CD4-positive, alpha-beta memory T cell (primary cell): ENCODE measurements at regions not wholly inside any gene's neighbourhood (a gene's known extent, or its start where the extent isn't known, plus 50 kb on each side); places are given as distances from the start of the nearest gene placed in this dataset.

Experiments
- CTCF ChIA-PET: fragments of 350-600 bp; sonication (Branson Sonifier 250); formaldehyde crosslinking; loops from one replicate; lab custom pipeline; 2021; ENCODE audit warnings: inconsistent platforms; ENCODE audit not compliant: partially characterized antibody; lab: Charles Lee
- POLR2A ChIA-PET: fragments of 350-600 bp; sonication (Branson Sonifier 250); formaldehyde crosslinking; loops from one replicate; lab custom pipeline; 2021; ENCODE audit not compliant: partially characterized antibody; lab: Charles Lee
- DNase-seq, 5 donors: peaks; one replicate each; pipeline versions ENCODE4 v3.0.0 to v3.0.0-alpha.2; 2020 to 2022; ENCODE audit warnings: mixed read lengths in 1 of 5
- H3K27ac ChIP-seq: one replicate; pipeline ENCODE4 v1.7.0; 2013; ENCODE audit warnings: low read depth, low read length
- H3K27me3 ChIP-seq: 2 replicates; pipeline ENCODE4 v1.7.0; 2013; ENCODE audit warnings: mild to moderate bottlenecking, low read length, moderate library complexity; ENCODE audit not compliant: insufficient read depth
- H3K36me3 ChIP-seq: 2 replicates; pipeline ENCODE4 v1.7.0; 2013; ENCODE audit warnings: mild to moderate bottlenecking, low read length, moderate library complexity; ENCODE audit not compliant: insufficient read depth
- H3K4me1 ChIP-seq: 2 replicates; pipeline ENCODE4 v1.7.0; 2013; ENCODE audit warnings: mild to moderate bottlenecking, low read length, moderate library complexity; ENCODE audit not compliant: insufficient read depth
- H3K4me3 ChIP-seq, 2 donors: one replicate each; pipeline ENCODE4 v1.7.0; 2013; ENCODE audit warnings: low read length in 2 of 2, mild to moderate bottlenecking in 1 of 2
- H3K9me3 ChIP-seq, 2 donors: one replicate each; pipeline ENCODE4 v1.7.0; 2013; ENCODE audit warnings: low read length in 2 of 2, control low read depth in 1 of 2; ENCODE audit not compliant: control insufficient read depth in 1 of 2
- H3K27ac Mint-ChIP-seq, 7 donors: one replicate each; pipeline ENCODE4 v1.8.0; 2020 to 2021; ENCODE audit warnings: mixed read lengths in 7 of 7, mild to moderate bottlenecking in 6 of 7, inconsistent platforms in 3 of 7, moderate library complexity in 3 of 7
- H3K27me3 Mint-ChIP-seq, 2 donors: one replicate each; pipeline ENCODE4 v1.8.0; 2020 to 2021; ENCODE audit warnings: mixed read lengths in 2 of 2
- H3K36me3 Mint-ChIP-seq, 2 donors: one replicate each; pipeline ENCODE4 v1.8.0; 2020 to 2021; ENCODE audit warnings: mixed read lengths in 2 of 2, inconsistent platforms in 1 of 2, mild to moderate bottlenecking in 1 of 2
- H3K4me1 Mint-ChIP-seq, 4 donors: one replicate each; pipeline ENCODE4 v1.8.0; 2020 to 2021; ENCODE audit warnings: mixed read lengths in 4 of 4, mild to moderate bottlenecking in 1 of 4
- H3K4me3 Mint-ChIP-seq, 8 donors: one replicate each; pipeline ENCODE4 v1.8.0; 2020 to 2021; ENCODE audit warnings: mixed read lengths in 8 of 8, mild to moderate bottlenecking in 7 of 8, moderate library complexity in 6 of 8, inconsistent platforms in 3 of 8
- H3K9me3 Mint-ChIP-seq, 8 donors: one replicate each; pipeline ENCODE4 v1.8.0; 2020 to 2021; ENCODE audit warnings: mixed read lengths in 8 of 8, mild to moderate bottlenecking in 5 of 8, inconsistent platforms in 3 of 8, moderate library complexity in 1 of 8
- intact Hi-C: fragments of 100-400 bp; cut with micrococcal nuclease; formaldehyde crosslinking; loops from one replicate; pipeline ENCODE4 v1.15.1; 2023

DNA sequence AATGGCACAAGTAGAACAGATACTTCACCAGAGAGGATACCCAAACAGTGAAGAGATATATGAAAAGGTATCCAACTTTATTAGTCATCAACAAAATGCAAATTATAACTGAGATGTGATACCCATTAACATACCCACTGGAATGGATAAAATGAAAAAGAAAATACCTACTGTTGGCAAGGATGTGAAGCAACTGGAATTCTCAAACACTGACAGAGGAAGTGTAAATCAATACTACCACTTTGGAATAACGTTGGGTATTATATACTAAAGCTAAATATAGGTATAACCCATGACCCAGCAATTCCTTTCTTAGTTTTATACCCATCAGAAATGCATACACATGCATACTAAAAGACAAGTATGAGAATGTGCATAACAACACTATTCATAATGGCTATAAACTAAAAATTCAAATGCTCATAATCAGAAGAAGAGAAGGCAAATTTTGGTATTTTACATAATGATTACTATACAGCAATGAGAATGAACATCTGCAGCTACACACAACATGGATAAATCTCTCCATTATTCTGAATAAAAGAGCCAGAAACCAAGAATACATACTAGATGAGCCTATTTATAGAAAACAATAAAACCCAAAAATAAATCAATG lies 80.6 kb downstream of the RPL27A start:
- no peak for DNase-seq
- Mint-ChIP-seq H3K36me3 (no peaks in the 10 kb centered on the region), H3K4me3 (no peak overlapping the region), H3K27me3 (peaks cover 0 to 4% of the 10 kb centered on the region in 2 donors), H3K27ac (no peak overlapping the region), H3K4me1 (no peaks in the 10 kb centered on the region), H3K9me3 (no peaks in the 10 kb centered on the region)
- Histone ChIP-seq H3K36me3 (no peaks in the 10 kb centered on the region), H3K27me3 (no peaks in the 10 kb centered on the region), H3K9me3 (no peaks in the 10 kb centered on the region), H3K4me3 (no peak overlapping the region), H3K27ac (no peak overlapping the region), H3K4me1 (no peaks in the 10 kb centered on the region)
- CTCF ChIA-PET = no interaction called here
- POLR2A ChIA-PET = no interaction called here
- intact Hi-C loops = no loop called here

GRCh38 chr11:8765294-8765693 lies 82.7 kb downstream of the RPL27A start:
- H3K36me3 ChIP-seq = no peaks in the 10 kb centered on the region
- H3K27ac Mint-ChIP-seq = no peak overlapping the region
- H3K36me3 Mint-ChIP-seq = no peaks in the 10 kb centered on the region
- H3K4me3 ChIP-seq = no peak overlapping the region
- no peak overlapping the region for H3K27ac ChIP-seq
- H3K9me3 ChIP-seq = no peaks in the 10 kb centered on the region
- POLR2A ChIA-PET = no interaction called here
- no peaks in the 10 kb centered on the region for H3K27me3 ChIP-seq
- no peaks in the 10 kb centered on the region for H3K4me1 Mint-ChIP-seq
- H3K27me3 Mint-ChIP-seq = peaks cover 2 to 4% of the 10 kb centered on the region in 2 donors
- CTCF ChIA-PET = no interaction called here
- intact Hi-C loops = no loop called here
- H3K9me3 Mint-ChIP-seq = no peaks in the 10 kb centered on the region
- no peaks in the 10 kb centered on the region for H3K4me1 ChIP-seq
- DNase-seq = no peak
- no peak overlapping the region for H3K4me3 Mint-ChIP-seq

GRCh38 chr11:8766043-8766987 lies 83.7 kb downstream of the RPL27A start:
- H3K27ac ChIP-seq = no peak overlapping the region
- no peak for DNase-seq
- H3K9me3 ChIP-seq = no peaks in the 10 kb centered on the region
- H3K9me3 Mint-ChIP-seq = no peaks in the 10 kb centered on the region
- peaks cover 2 to 5% of the 10 kb centered on the region in 2 donors for H3K27me3 Mint-ChIP-seq
- intact Hi-C loops = no loop called here
- ChIA-PET CTCF (no interaction called here), POLR2A (no interaction called here)
- no peaks in the 10 kb centered on the region for H3K36me3 ChIP-seq
- no peak overlapping the region for H3K4me3 Mint-ChIP-seq
- no peaks in the 10 kb centered on the region for H3K27me3 ChIP-seq
- H3K4me1 Mint-ChIP-seq = no peaks in the 10 kb centered on the region
- H3K27ac Mint-ChIP-seq = no peak overlapping the region
- no peaks in the 10 kb centered on the region for H3K36me3 Mint-ChIP-seq
- H3K4me3 ChIP-seq = no peak overlapping the region
- H3K4me1 ChIP-seq = no peaks in the 10 kb centered on the region

DNA sequence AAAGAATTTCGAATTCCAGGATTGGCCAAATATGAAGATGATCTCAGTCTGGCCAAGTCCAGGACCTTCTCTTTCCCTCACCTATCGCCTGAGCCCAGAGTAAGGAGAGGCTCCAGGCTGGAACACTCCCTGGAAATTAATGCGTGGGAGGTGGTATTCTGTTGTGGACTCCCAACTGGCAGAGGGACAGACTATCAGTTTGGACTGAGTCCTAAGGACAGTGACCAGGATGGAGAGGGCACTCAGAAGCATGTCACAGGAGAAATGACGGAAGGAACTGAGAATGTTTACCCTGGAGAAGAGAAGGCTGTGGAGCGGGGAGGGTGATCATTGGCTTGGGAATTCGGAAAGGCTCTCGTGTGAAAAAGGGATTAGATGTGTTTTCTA lies 84.4 kb downstream of the RPL27A start:
- H3K4me3 Mint-ChIP-seq = no peak overlapping the region
- intact Hi-C loops = no loop called here
- H3K4me1 Mint-ChIP-seq = no peaks in the 10 kb centered on the region
- CTCF ChIA-PET = no interaction called here
- POLR2A ChIA-PET = no interaction called here
- peaks cover 2 to 5% of the 10 kb centered on the region in 2 donors for H3K27me3 Mint-ChIP-seq
- H3K9me3 Mint-ChIP-seq = no peaks in the 10 kb centered on the region
- H3K4me1 ChIP-seq = no peaks in the 10 kb centered on the region
- no peaks in the 10 kb centered on the region for H3K36me3 Mint-ChIP-seq
- no peaks in the 10 kb centered on the region for H3K36me3 ChIP-seq
- H3K4me3 ChIP-seq = no peak overlapping the region
- no peaks in the 10 kb centered on the region for H3K9me3 ChIP-seq
- H3K27ac Mint-ChIP-seq = no peak overlapping the region
- no peaks in the 10 kb centered on the region for H3K27me3 ChIP-seq
- no peak overlapping the region for H3K27ac ChIP-seq
- DNase-seq = no peak

DNA sequence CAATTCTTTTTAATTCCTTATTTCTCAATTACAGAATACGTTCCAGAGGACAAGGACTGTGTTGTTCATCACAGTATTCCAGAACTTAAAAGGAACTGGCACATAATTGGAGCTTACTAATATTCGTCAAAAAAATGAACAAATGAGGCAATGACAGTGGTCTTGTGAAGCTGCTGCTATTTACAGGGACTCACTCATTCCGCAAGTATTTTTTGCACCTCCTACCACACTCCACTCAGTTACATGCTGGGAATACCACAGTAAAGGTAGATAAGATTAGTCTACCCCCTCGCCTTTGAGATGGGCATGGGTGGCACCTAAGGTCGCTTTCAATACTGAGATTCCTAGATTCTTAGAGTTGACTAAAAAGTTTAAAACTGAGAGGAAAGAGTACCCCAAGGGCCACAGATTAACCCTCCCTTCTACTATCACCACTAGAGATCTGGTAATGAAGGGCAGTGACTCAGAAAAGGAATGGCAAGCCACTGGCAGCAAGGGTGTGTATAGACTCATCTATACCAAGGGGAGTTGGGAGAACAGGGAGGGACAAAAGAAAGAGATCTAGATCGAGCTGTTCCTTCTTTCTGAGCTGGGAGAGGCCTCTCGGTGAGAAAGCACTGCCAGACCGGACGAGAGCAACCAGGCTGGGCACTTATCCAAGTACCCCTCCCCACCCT lies 85.0 kb downstream of the RPL27A start:
- CTCF ChIA-PET = no interaction called here

DNA sequence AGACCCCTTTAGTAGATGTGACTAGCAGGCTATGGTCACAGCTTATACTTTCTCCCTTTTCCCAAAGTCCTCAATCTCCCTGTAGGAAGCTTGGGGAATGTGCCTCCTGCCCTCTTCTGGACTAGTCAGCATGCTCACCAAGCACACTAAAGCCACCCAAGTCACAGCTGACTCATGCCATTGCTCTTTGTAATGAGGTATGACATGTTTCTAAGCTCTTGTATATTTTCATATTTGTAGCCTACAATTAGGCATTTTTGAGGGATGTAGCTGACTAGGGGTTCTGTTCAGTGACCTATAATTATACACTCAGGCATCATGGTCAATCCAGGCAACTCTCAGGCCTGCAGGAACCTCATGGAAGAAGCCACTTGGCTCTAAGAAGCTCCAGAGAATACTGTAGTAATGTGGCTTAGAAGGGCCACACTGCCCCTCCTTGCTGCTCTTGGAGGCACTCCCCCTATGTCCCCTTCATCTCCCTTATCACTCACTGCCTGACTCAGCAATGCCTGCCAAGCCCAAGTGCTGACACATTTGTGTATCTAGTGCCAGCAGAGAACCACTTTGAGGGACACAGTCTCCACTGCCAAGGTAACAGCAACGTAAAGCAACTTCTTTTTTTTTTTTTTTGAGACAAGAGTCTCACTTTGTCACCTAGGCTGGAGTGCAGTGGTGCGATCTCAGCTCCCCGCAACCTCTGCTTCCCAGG lies 86.2 kb downstream of the RPL27A start:
- H3K27me3 ChIP-seq = no peaks in the 10 kb centered on the region
- Mint-ChIP-seq H3K4me3 (no peak overlapping the region), H3K36me3 (no peaks in the 10 kb centered on the region), H3K4me1 (no peaks in the 10 kb centered on the region), H3K9me3 (no peaks in the 10 kb centered on the region), H3K27ac (no peak overlapping the region), H3K27me3 (peaks cover 2 to 5% of the 10 kb centered on the region in 2 donors)
- no peaks in the 10 kb centered on the region for H3K4me1 ChIP-seq
- H3K27ac ChIP-seq = no peak overlapping the region
- no peak overlapping the region for H3K4me3 ChIP-seq
- ChIA-PET POLR2A (no interaction called here), CTCF (no interaction called here)
- no peak for DNase-seq
- no peaks in the 10 kb centered on the region for H3K9me3 ChIP-seq
- no peaks in the 10 kb centered on the region for H3K36me3 ChIP-seq
- intact Hi-C loops = no loop called here

More for the DNA sequence above, 85.0 kb downstream of the RPL27A start:
- Histone ChIP-seq H3K27ac (no peak overlapping the region), H3K9me3 (no peaks in the 10 kb centered on the region), H3K4me1 (no peaks in the 10 kb centered on the region), H3K27me3 (no peaks in the 10 kb centered on the region), H3K4me3 (no peak overlapping the region), H3K36me3 (no peaks in the 10 kb centered on the region)
- no peak overlapping the region for H3K4me3 Mint-ChIP-seq
- no peak overlapping the region for H3K27ac Mint-ChIP-seq
- POLR2A ChIA-PET = no interaction called here
- no peak for DNase-seq
- H3K27me3 Mint-ChIP-seq = peaks cover 2 to 5% of the 10 kb centered on the region in 2 donors
- H3K9me3 Mint-ChIP-seq = no peaks in the 10 kb centered on the region
- intact Hi-C loops = no loop called here
- no peaks in the 10 kb centered on the region for H3K36me3 Mint-ChIP-seq
- H3K4me1 Mint-ChIP-seq = no peaks in the 10 kb centered on the region
